SK-N-SH (cell line): ENCODE measurements at regions not wholly inside any gene's neighbourhood (a gene's known extent, or its start where the extent isn't known, plus 50 kb on each side); places are given as distances from the start of the nearest gene placed in this dataset.

ENCODE experiments used
- CTCF ChIP-seq: fragments of 200-600 bp; sonication (generic); IDR thresholded peaks from 2 replicates; pipeline ENCODE4 v1.6.1; 2017; ENCODE audit warnings: antibody characterized with exemption, mild to moderate bottlenecking, moderate library complexity
- ELF1 ChIP-seq: IDR thresholded peaks from 2 replicates; pipeline ENCODE4 v1.4.0; 2012
- EZH2phosphoT487 ChIP-seq: fragments of 200-600 bp; sonication (generic); IDR thresholded peaks from 2 replicates; pipeline ENCODE4 v1.6.1; 2017; ENCODE audit warnings: low read depth, mixed run types, mild to moderate bottlenecking, antibody characterized with exemption, moderate library complexity, borderline replicate concordance
- FOXM1 ChIP-seq: IDR thresholded peaks from 2 replicates; pipeline ENCODE4 v1.4.0; 2012; ENCODE audit warnings: low read depth, mild to moderate bottlenecking
- GABPA ChIP-seq: IDR thresholded peaks from 2 replicates; pipeline ENCODE4 v1.4.0; 2012; ENCODE audit warnings: low read depth, mild to moderate bottlenecking
- REST ChIP-seq: IDR thresholded peaks from 2 replicates; pipeline ENCODE4 v1.6.1; 2012; ENCODE audit warnings: mild to moderate bottlenecking, low read depth, low read length, moderate library complexity
- TAF1 ChIP-seq: IDR thresholded peaks from 2 replicates; pipeline ENCODE4 v1.6.1; 2012; ENCODE audit warnings: low read depth, mild to moderate bottlenecking, low read length, moderate library complexity, borderline replicate concordance
- YY1 ChIP-seq: IDR thresholded peaks from 2 replicates; pipeline ENCODE4 v1.4.0; 2012; ENCODE audit warnings: low read depth, mild to moderate bottlenecking

- TF ChIP-seq CTCF (no peak), GABPA (no peak), YY1 (no peak), TAF1 (no peak), ELF1 (no peak), FOXM1 (no peak), EZH2phosphoT487 (no peak), REST (no peak)
Observed at GRCh38 chr11:36840378-36840777, 242.3 kb upstream of the RAG2 start.
